GM10248 (cell line): ENCODE measurements at regions not wholly inside any gene's neighbourhood (a gene's known extent, or its start where the extent isn't known, plus 50 kb on each side); places are given as distances from the start of the nearest gene placed in this dataset.
"Not testable (repeated sequence)": the region's sequence is repeated elsewhere in the genome, so short reads cannot be mapped to it uniquely, and the experiment has no call there.

Experiments
- CTCF ChIA-PET: fragments of 300-600 bp; sonication (Branson Sonifier 250); formaldehyde crosslinking; extraction: SDS; loops from one replicate; lab custom pipeline; 2021; ENCODE audit warnings: antibody characterized with exemption; lab: Yijun Ruan, JAX
- POLR2A ChIA-PET: fragments of 350-650 bp; sonication (Branson Sonifier 250); formaldehyde crosslinking; extraction: SDS; loops from one replicate; lab custom pipeline; 2020; ENCODE audit warnings: antibody characterized with exemption; lab: Yijun Ruan, JAX
- DNase-seq: peaks from one replicate; pipeline ENCODE4 v3.0.0; 2012; ENCODE audit errors: extremely low spot score
- CTCF ChIP-seq: IDR thresholded peaks from 2 replicates; pipeline ENCODE4 v1.5.1; 2012; ENCODE audit warnings: mild to moderate bottlenecking, low read depth; ENCODE audit errors: extremely low read depth, missing control alignments, control extremely low read depth

- no peak for TF ChIP-seq CTCF
- ChIA-PET CTCF (no interaction called here), POLR2A (no interaction called here)
- no peak for DNase-seq
These were observed 91.3 kb upstream of the COPS8 start for GRCh38 chr2:236994361-236994760.

GRCh38 chr2:236997069-236997715 lies 88.5 kb upstream of the COPS8 start:
- no peak for DNase-seq
- no peak for TF ChIP-seq CTCF
- ChIA-PET CTCF (interaction anchor here (1.5 kb wide), 1 partner anchor 17 kb away, joined by 4 read pairs; no protein-coding TSS in a partner anchor), POLR2A (no interaction called here)

GRCh38 chr2:236998236-236998635 lies 87.5 kb upstream of the COPS8 start:
- ChIA-PET POLR2A (no interaction called here), CTCF (interaction anchor here (1.0 to 1.5 kb wide), 3 partner anchors 9 to 30 kb away, joined by 3 to 4 read pairs (median 4); no protein-coding TSS in a partner anchor)
- no peak for DNase-seq
- no peak for TF ChIP-seq CTCF

GRCh38 chr2:236998758-236999157 lies 86.9 kb upstream of the COPS8 start:
- ChIA-PET POLR2A (no interaction called here), CTCF (interaction anchor here (1.0 kb wide), 2 partner anchors 9 to 29 kb away, joined by 3 to 4 read pairs; no protein-coding TSS in a partner anchor)
- no peak for DNase-seq
- no peak for TF ChIP-seq CTCF

DNA sequence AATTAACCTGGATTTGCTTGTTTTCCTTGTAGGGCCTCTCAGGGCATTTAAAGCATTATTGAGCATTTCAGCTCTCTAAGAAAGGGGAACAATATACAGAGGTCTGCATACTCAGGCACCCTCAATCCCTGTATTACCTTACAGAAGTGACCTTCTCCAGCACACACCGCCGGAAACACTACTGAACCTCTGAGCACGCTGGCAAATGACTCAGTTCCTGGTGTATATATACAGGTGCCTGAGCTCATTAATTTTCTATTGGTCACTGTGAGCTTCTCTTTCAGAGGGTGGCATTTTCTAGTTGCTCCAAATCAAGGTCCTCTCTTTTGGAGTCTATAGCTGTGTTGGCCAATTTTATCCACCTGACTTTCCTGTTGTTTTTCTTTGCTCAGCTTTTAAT lies 85.2 kb upstream of the COPS8 start:
- TF ChIP-seq CTCF: no peak
- CTCF ChIA-PET: no interaction called here
- POLR2A ChIA-PET: no interaction called here
- no peak for DNase-seq

DNA sequence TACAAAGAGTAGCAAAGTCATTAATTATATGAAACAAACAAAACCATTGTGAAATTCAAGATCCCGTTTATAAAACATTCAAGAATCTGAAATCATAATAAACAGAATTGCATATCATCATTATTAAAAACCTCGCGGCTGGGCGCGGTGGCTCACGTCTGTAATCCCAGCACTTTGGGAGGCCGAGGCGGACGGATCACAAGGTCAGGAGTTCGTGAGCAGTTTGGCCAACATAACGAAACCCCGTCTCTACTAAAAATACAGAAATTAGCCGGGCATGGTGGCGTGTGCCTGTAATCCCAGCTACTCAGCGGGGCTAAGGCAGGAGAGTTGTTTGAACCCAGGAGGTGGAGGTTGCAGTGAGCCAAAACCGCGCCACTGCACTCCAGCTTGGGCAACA lies 80.3 kb upstream of the COPS8 start:
- DNase-seq, POLR2A ChIA-PET, CTCF ChIA-PET: not testable (repeated sequence)

GRCh38 chr2:237011206-237011795 lies 74.4 kb upstream of the COPS8 start:
- DNase-seq: no peak
- POLR2A ChIA-PET: no interaction called here
- CTCF ChIA-PET: no interaction called here
- TF ChIP-seq CTCF: no peak
